GM21360 (cell line): ENCODE measurements at regions not wholly inside any gene's neighbourhood (a gene's known extent, or its start where the extent isn't known, plus 50 kb on each side); places are given as distances from the start of the nearest gene placed in this dataset.

Experiments
- ATAC-seq: cut with Tn5 transposase; IDR thresholded peaks from one replicate; pipeline ENCODE4 v1.9.1; 2021; ENCODE audit warnings: mild to moderate bottlenecking, moderate library complexity; ENCODE audit not compliant: unreplicated experiment

DNA sequence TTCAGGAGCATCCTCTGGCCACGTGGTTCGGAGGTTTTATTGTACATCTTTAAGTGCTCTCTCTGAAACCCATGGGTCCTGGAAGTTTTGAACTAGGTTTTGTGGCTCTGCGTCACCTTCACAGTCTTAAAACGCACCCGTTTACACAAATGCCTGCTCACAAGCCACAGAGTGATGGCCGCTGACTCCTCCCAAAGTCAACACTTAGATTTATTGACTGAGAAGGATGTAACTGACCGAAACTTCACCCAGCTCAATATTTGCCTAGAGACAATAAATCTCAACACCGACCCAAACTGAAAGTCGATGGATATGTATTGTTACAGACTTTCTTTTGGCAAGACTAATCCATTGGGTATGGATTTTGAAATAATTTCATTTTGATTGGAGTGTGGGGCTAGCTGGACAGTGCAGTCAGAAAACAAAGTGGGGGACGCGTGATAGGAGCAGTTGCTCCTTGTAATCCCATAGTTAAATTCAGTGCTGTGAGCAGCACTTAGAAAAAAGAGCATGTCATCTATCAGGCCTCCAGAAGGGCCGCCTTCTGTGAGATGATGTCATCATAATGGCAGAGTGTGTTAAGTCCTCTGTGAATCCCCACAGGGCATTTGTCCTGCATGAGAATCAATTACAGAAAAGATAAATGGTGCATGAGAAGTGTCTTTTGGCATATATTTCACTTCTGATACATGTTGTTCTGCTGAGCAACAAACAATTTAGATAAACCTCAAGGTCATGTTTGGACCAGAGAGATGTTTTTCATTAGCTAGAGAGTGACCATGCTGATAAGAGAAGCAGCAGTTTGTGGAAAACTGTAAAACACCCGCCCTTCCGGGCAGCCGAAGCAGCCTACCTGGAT is 183.7 kb downstream of the INO80D start:
- no peak for ATAC-seq

- no peak for ATAC-seq
Measured at GRCh38 chr2:205901491-205901890, 184.5 kb downstream of the INO80D start.

DNA sequence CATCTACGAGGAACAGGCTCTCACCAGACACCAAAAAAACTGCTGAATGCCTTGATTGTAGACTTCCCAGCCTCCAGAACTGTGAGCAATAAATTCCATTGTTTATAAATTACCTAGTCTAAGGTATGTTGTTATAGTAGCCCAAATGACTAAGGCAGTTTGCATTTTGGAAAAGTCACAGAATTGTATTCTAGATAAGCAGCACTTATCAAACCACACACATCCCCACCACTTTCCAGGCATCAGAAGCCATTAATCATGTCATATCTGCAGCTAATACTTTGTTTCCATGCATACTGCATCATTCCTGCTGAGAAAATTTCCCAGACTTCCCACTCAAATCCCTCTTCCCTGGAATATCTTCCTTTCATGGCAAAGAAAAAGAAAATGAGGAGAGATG is 187.2 kb downstream of the INO80D start:
- ATAC-seq, result no peak

GRCh38 chr2:205895981-205896655 is 189.9 kb downstream of the INO80D start:
- no peak for ATAC-seq

GRCh38 chr2:205892665-205893259 is 193.2 kb downstream of the INO80D start:
- no peak for ATAC-seq

GRCh38 chr2:205892251-205892655 is 193.7 kb downstream of the INO80D start:
- no peak for ATAC-seq

DNA sequence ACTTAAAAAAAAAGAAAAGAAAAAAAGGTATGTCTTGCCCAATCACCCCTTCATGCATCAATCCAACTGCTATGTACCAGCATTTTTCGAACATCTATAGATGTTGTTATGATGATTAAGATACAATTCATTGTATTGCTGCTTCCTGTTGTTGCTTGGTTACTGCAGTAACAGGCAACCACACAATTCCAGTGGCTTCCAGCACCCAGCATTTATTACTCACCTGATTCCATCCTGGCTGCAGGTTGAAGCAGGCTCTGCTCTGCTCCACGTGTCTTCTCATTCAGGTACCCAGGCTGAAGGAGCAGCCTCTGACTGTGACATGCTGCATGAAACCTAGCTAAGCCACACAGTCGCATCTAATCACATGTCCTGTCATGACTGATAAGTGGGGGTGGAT is 196.9 kb downstream of the INO80D start:
- no peak for ATAC-seq

GRCh38 chr2:205887637-205888036 is 198.3 kb downstream of the INO80D start:
- ATAC-seq, result no peak

- ATAC-seq, result no peak
Measured at GRCh38 chr2:205885492-205886099, 200.4 kb downstream of the INO80D start.

DNA sequence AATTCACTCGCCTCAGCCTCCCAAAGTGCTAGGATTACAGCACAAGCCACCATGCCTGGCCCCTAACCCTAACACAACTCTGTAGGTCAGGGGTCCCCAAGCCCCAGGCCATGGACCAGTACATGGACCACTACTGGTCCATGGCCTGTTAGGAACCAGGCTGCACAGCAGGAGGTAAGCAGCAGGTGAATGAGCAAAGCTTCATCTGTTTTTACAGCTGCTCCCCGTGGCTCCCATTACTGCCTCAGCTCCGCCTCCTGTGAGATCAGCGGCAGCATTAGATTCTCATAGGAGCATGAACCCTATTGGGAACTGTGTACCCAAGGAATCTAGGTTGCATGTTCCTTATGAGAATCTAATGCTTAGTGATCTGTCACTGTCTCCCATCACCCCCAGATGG is 201.7 kb downstream of the NRP2 start:
- ATAC-seq, result no peak

DNA sequence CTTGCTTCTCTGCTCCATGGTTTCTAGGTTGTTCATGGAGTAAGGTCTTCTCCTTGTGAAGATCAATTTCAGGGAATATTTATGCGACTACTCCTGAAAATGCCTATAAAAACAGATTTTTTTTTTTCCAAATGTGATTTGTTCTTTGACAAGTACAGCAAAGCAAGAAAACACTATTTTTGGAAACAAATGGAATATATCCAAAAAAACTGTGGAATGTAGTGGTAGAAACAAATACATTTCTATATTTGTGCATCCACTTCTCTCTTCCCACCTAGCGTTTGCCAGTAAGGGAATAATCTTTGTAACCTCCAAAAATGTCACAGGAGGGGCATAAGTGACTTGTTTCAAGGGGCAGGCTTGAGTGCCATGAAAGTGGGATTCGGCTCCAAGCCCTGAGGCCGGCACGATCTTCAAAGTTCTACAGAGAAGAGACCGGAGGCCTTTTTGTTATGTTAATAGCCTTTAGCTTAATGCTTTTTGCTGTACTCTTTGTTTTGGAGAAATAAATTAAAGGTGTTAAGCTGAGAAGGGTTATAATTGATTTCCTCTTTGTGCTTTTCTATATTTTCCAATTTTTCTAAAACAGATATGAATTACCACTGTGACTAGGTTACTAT is 200.6 kb downstream of the NRP2 start:
- ATAC-seq, result no peak

DNA sequence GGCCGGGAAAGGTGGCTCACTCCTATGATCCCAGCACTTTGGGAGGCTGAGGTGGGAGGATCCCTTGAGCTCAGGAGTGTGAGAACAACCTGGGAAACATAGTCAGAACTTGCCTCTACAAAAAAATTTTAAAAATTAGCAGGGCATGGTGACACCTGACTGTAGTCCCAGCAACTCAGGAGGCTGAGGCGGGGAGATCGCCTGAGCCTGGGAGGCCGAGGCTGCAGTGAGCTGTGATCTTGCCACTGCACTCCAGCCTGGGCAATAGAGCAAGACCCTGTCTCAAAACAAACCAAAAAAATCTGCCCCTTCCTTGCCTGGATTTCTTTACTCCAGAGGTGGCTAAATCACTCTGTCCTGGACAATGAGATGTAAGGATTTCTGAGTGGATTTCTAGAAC is 197.7 kb downstream of the NRP2 start:
- no peak for ATAC-seq

- no peak for ATAC-seq
Measured at GRCh38 chr2:205878999-205879762, 196.9 kb downstream of the NRP2 start.

DNA sequence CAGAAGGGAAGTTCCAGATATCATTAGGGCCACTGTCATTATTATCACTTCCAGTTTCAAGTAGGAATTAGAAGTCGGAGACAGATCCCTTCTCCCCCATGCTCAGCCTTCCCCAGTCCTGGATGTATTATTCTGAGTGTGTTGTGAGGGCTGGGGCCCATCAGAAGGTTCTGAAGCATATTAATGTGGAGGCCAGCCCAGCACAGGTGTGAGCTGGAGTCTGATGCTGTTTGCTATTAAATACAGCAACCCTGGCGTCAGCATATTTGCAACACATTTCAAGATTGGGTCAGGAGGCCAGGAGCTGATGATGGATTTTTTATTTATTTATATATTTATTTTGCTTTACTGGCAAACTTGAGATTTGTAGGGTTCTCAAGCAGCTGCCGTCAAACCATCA is 195.2 kb downstream of the NRP2 start:
- no peak for ATAC-seq

- ATAC-seq, result no peak
Measured at GRCh38 chr2:205876127-205876526, 193.8 kb downstream of the NRP2 start.

DNA sequence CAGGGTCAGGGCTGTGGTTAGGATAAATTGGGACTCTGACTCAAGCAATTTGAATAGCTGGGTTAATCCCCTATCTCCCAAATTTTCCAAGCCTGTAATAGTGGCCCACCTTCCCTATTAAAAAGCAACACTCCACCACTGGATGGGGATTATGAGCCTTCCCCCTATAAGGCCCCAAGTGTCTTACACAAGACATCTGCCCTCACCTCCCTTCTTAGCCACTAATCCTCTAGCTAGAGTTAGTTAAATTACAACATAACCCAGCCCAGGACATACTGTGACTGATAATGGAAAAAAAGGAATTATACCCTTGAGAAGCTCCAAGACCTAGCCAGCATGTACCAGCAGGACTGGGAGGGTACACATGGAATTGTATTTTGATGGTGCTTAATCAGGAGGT is 190.4 kb downstream of the NRP2 start:
- no peak for ATAC-seq

DNA sequence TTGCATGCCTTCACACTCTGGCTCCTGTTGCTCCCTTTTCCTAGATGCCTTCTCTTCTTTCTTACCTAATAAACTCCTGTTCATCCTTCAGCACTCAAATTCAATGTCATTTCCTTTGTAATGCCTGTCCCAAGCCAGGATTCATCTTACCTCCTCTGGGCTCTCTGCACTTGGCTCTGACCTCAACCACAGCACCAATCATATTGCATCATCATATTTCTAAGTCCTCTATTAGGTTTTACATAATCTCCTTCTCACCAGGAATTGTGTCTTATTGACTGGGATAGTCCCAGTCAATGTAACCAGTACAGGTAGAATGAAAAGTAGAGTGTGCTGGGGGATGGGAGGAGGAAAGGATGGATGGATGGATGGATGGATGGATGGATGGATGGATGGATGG is 187.1 kb downstream of the NRP2 start:
- ATAC-seq, result no peak

DNA sequence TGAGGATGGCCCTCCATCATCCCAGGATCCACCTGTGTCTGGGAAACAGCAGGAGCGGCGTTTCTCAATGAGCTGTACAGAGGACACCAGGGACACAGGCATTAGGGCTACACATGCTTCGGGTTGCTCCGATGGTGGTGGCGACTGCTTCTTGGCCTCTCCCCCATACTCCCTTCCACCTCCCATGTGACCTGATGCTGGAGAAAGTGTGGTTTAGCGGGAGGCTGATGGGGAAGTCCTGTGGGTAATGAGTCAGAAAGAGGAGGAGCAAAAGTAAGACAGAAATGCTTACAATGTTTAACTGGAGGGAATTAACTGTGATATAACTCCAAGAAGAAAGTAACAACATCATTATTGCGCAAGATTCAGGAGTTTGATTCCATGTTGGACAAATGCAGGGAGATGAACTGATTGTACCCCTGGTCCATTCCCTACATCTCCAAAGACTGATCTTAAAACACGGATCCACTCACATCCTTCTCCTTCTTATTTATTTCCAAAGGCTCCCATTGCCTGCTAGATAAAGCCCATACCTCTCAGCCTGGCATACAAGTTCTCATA is 186.6 kb downstream of the NRP2 start:
- no peak for ATAC-seq

DNA sequence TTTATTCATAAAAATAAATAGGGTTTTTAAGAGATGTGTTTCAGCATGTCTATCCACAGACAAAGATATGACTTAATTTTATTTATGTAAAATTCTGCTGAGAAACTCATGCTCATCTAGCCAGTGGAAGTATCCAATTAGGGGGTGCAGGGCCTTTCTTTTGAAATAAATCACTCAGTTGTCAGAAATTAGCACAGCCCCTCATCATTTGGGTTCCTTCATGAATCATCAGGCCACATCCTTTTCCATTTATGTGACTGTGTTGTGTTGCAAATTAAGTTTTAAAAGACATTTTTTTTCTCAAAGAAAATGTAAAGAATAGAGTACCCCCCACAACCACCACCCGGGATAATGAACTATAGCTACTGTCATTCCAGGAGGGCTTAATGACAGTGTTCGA is 185.8 kb downstream of the NRP2 start:
- ATAC-seq, result no peak

- no peak for ATAC-seq
Measured at GRCh38 chr2:205867371-205867770, 185.1 kb downstream of the NRP2 start.
